Endothelial cell of umbilical vein (primary cell): ENCODE measurements at regions not wholly inside any gene's neighbourhood (a gene's known extent, or its start where the extent isn't known, plus 50 kb on each side); places are given as distances from the start of the nearest gene placed in this dataset.

Experiments used
- BruUV-seq: library from RNA; stranded (reverse); fragments of 400-500 nt; replicated peaks from 2 replicates; lab custom pipeline; 2021; lab: Mats Ljungman, UMichigan
- CTCF ChIA-PET: fragments of 300-600, 350-600 bp; sonication (Branson Sonifier 250); formaldehyde crosslinking; loops from one replicate; lab custom pipeline; 2021; ENCODE audit warnings: antibody characterized with exemption, inconsistent platforms; lab: Charles Lee
- POLR2A ChIA-PET: fragments of 300-600, 350-600 bp; sonication (Branson Sonifier 250); formaldehyde crosslinking; loops from one replicate; lab custom pipeline; 2021; ENCODE audit warnings: antibody characterized with exemption, inconsistent platforms; lab: Charles Lee
- DNase-seq: peaks from one replicate; pipeline ENCODE4 v3.0.0-alpha.2; 2011; ENCODE audit warnings: low read depth, low spot score
- FAIRE-seq: peaks from 2 replicates; lab custom pipeline; 2011; peaks lifted over from hg19 to GRCh38; lab: Jason Lieb, UNC
- H2AFZ ChIP-seq: 2 replicates; pipeline ENCODE4 v1.6.0; 2012; ENCODE audit warnings: low read depth, low read length, control low read depth, inconsistent platforms
- H3K27ac ChIP-seq: 2 replicates; pipeline ENCODE4 v1.5.1; 2011; ENCODE audit warnings: low read depth, mild to moderate bottlenecking, control low read depth, low read length, moderate library complexity; ENCODE audit not compliant: insufficient read depth
- H3K27me3 ChIP-seq, 2 experiments: 2 replicates each; pipeline versions ENCODE4 v1.6.0 to v1.6.1; 2011; ENCODE audit warnings: low read length in 2 of 2, mixed read lengths in 1 of 2; ENCODE audit not compliant: control insufficient read depth in 2 of 2, insufficient read depth in 2 of 2
- H3K36me3 ChIP-seq, 2 experiments: 2 replicates in 1 of 2; 3 replicates in 1 of 2; pipeline ENCODE4 v1.5.1; 2011; ENCODE audit warnings: low read length in 2 of 2, mild to moderate bottlenecking in 1 of 2, moderate library complexity in 1 of 2; ENCODE audit not compliant: control insufficient read depth in 2 of 2, insufficient read depth in 2 of 2; ENCODE audit errors: extremely low read depth in 1 of 2
- H3K4me1 ChIP-seq: 3 replicates; pipeline ENCODE4 v1.5.1; 2011; ENCODE audit warnings: mild to moderate bottlenecking, low read length; ENCODE audit not compliant: control insufficient read depth, insufficient read depth; ENCODE audit errors: extremely low read depth
- H3K4me2 ChIP-seq: 2 replicates; pipeline ENCODE4 v1.6.1; 2011; ENCODE audit warnings: low read length, control low read depth, mixed read lengths; ENCODE audit not compliant: insufficient read depth
- H3K4me3 ChIP-seq, 3 experiments: fragments of 200-600 bp in 1 of 3; sonication (generic), shearing (Covaris generic) in 1 of 3; replicated peaks in 1 of 3; 2 replicates each; pipeline ENCODE4 v1.5.1; 2011 to 2016; ENCODE audit warnings: control low read depth in 3 of 3, low read length in 3 of 3, mild to moderate bottlenecking in 2 of 3, inconsistent platforms in 1 of 3, low read depth in 1 of 3, moderate library complexity in 1 of 3; ENCODE audit not compliant: insufficient read depth in 1 of 3
- H3K79me2 ChIP-seq: 2 replicates; pipeline ENCODE4 v1.6.0; 2012; ENCODE audit warnings: low read length, inconsistent platforms; ENCODE audit not compliant: control insufficient read depth, insufficient read depth
- H3K9ac ChIP-seq: replicated peaks from 2 replicates; pipeline ENCODE3; 2011; ENCODE audit warnings: low read length, control low read depth; ENCODE audit not compliant: insufficient read depth; ENCODE audit errors: extremely low read depth
- H3K9me1 ChIP-seq: replicated peaks from 3 replicates; pipeline ENCODE4 v1.6.0; 2011; ENCODE audit warnings: mild to moderate bottlenecking, low read length; ENCODE audit not compliant: control insufficient read depth, insufficient read depth; ENCODE audit errors: extremely low read depth
- H3K9me3 ChIP-seq: replicated peaks from 2 replicates; pipeline ENCODE4 v1.5.1; 2012; ENCODE audit warnings: low read length, inconsistent platforms; ENCODE audit not compliant: control insufficient read depth, insufficient read depth
- H4K20me1 ChIP-seq: replicated peaks from 2 replicates; pipeline ENCODE3; 2011; ENCODE audit warnings: mild to moderate bottlenecking, low read length; ENCODE audit not compliant: control insufficient read depth, insufficient read depth; ENCODE audit errors: extremely low read depth
- EZH2 ChIP-seq: IDR thresholded peaks from 2 replicates; pipeline ENCODE4 v1.6.1; 2012; ENCODE audit warnings: borderline replicate concordance, low read depth, mild to moderate bottlenecking, moderate library complexity, low read length, inconsistent platforms; ENCODE audit not compliant: severe bottlenecking
- FOS ChIP-seq: IDR thresholded peaks from 2 replicates; pipeline ENCODE4 v1.6.1; 2011; ENCODE audit warnings: mild to moderate bottlenecking, low read length, moderate library complexity, borderline replicate concordance; ENCODE audit not compliant: insufficient read depth
- GATA2 ChIP-seq: IDR thresholded peaks from 2 replicates; pipeline ENCODE4 v1.7.0; 2011; ENCODE audit warnings: low read depth, mild to moderate bottlenecking, moderate library complexity, mixed read lengths, low read length; ENCODE audit not compliant: insufficient read length, insufficient read depth
- JUN ChIP-seq: IDR thresholded peaks from 2 replicates; pipeline ENCODE4 v1.6.1; 2011; ENCODE audit warnings: borderline replicate concordance, low read depth; ENCODE audit not compliant: insufficient read length, insufficient read depth
- MAX ChIP-seq: IDR thresholded peaks from 2 replicates; pipeline ENCODE4 v1.6.1; 2011; ENCODE audit not compliant: insufficient read depth, insufficient read length
- MYC ChIP-seq: IDR thresholded peaks from one replicate; pipeline ENCODE4 v1.6.1; 2011; ENCODE audit warnings: mild to moderate bottlenecking, low read depth, low read length
- POLR2A ChIP-seq: IDR thresholded peaks from 2 replicates; pipeline ENCODE4 v1.6.1; 2012; ENCODE audit warnings: low read depth, mild to moderate bottlenecking, control low read depth, low read length
- POLR2AphosphoS5 ChIP-seq: IDR thresholded peaks from 2 replicates; pipeline ENCODE4 v1.6.1; 2012; ENCODE audit warnings: low read depth, mild to moderate bottlenecking, control low read depth, low read length, moderate library complexity; ENCODE audit not compliant: insufficient read depth
- dilution Hi-C: fragments of 300-500 bp; cut with MboI; formaldehyde crosslinking; loops from one replicate; pipeline ENCODE4 v1.15.0; 2019; ENCODE audit warnings: low sequenced_read_pairs; ENCODE audit not compliant: extremely low pct_ligation_motif_present
- intact Hi-C: fragments of 100-400 bp; cut with micrococcal nuclease; formaldehyde crosslinking; loops from one replicate; pipeline ENCODE4 v1.10.0; 2022
- TF ChIP-seq, protein P1 (sequence below), 2 donors: IDR thresholded peaks; 1 replicate in 1 of 2; 2 replicates in 1 of 2; pipeline ENCODE4 v1.5.1; 2011; ENCODE audit warnings: low read length in 2 of 2, mild to moderate bottlenecking in 2 of 2, moderate library complexity in 2 of 2, control low read depth in 1 of 2, inconsistent platforms in 1 of 2, low read depth in 1 of 2; ENCODE audit not compliant: insufficient read depth in 1 of 2; ENCODE audit errors: extremely low read depth in 1 of 2

DNA sequence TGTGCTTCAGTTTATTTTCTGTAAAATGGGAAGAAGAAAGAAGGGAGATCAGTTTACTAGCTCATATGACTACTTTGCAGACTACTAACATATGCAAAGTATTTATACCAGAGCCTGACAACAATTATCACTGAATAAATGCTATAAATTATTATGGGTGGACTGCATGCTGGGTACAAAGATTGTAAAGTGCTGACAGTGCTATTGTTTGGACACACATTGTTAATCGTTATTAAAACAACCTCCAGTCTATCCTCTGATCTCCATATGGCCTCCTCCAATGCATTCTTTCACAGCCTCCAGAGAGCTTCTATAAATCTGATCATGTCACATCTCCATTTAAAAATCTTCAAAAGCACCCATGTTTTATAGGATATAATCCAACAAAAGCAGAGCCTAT is 90.1 kb upstream of the HS3ST1 start:
- H3K27me3 ChIP-seq: no peaks in the 10 kb centered on the region
- H4K20me1 ChIP-seq: no peaks in the 10 kb centered on the region
- H2AFZ ChIP-seq: no peak overlapping the region
- DNase-seq (no peak), FAIRE-seq (no peak)
- H3K9ac ChIP-seq: no peak overlapping the region
- H3K79me2 ChIP-seq: no peaks in the 10 kb centered on the region
- intact Hi-C loops: no loop called here
- H3K4me2 ChIP-seq: no peak overlapping the region
- no peak overlapping the region for H3K4me3 ChIP-seq
- TF ChIP-seq GATA2: no peak
- no peak for TF ChIP-seq POLR2AphosphoS5
- TF ChIP-seq JUN: no peak
- TF ChIP-seq, protein P1, sequence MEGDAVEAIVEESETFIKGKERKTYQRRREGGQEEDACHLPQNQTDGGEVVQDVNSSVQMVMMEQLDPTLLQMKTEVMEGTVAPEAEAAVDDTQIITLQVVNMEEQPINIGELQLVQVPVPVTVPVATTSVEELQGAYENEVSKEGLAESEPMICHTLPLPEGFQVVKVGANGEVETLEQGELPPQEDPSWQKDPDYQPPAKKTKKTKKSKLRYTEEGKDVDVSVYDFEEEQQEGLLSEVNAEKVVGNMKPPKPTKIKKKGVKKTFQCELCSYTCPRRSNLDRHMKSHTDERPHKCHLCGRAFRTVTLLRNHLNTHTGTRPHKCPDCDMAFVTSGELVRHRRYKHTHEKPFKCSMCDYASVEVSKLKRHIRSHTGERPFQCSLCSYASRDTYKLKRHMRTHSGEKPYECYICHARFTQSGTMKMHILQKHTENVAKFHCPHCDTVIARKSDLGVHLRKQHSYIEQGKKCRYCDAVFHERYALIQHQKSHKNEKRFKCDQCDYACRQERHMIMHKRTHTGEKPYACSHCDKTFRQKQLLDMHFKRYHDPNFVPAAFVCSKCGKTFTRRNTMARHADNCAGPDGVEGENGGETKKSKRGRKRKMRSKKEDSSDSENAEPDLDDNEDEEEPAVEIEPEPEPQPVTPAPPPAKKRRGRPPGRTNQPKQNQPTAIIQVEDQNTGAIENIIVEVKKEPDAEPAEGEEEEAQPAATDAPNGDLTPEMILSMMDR (IDR thresholded peaks at IDR 0.05; ENCODE audit: extremely low read depth in 1 of 2, insufficient read depth in 1 of 2, low read depth in 1 of 2, low read length in 2 of 2): no peak
- no peak for TF ChIP-seq MAX
- TF ChIP-seq FOS: no peak
- no peak for TF ChIP-seq EZH2
- TF ChIP-seq POLR2A: no peak
- no peak for TF ChIP-seq MYC
- H3K9me3 ChIP-seq: no peaks in the 10 kb centered on the region
- dilution Hi-C loops: no loop called here
- peaks cover 8% of the 10 kb centered on the region for H3K4me1 ChIP-seq
- H3K9me1 ChIP-seq: no peaks in the 10 kb centered on the region
- BruUV-seq: no TSS peak
- H3K36me3 ChIP-seq: no peaks in the 10 kb centered on the region
- POLR2A ChIA-PET: no interaction called here
- CTCF ChIA-PET: no interaction called here
- H3K27ac ChIP-seq: no peak overlapping the region
